ENCODE measurements at regions not wholly inside any gene's neighbourhood (a gene's known extent, or its start where the extent isn't known, plus 50 kb on each side); places are given as distances from the start of the nearest gene placed in this dataset.

DNA sequence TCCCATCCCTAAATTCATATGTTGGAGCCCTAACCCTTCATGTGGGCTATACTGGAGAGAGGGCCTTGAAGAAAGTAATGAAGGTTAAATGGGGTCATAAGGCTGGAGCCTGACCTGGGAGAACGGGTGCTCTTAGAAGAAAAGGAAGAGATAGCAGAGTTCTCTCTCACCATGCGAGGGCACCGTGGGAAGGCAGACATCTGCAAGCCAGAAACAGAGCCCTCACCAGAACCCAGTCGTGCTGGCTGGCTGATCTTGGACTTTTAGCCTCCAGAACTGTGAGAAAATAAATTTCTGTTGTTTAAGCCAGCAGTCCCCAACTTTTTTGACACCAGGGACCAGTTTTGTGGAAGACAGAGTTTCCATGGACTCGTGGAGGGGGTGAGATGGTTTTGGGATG, 149.3 kb downstream of the ATP23 start:
- TF ChIP-seq, protein P1, sequence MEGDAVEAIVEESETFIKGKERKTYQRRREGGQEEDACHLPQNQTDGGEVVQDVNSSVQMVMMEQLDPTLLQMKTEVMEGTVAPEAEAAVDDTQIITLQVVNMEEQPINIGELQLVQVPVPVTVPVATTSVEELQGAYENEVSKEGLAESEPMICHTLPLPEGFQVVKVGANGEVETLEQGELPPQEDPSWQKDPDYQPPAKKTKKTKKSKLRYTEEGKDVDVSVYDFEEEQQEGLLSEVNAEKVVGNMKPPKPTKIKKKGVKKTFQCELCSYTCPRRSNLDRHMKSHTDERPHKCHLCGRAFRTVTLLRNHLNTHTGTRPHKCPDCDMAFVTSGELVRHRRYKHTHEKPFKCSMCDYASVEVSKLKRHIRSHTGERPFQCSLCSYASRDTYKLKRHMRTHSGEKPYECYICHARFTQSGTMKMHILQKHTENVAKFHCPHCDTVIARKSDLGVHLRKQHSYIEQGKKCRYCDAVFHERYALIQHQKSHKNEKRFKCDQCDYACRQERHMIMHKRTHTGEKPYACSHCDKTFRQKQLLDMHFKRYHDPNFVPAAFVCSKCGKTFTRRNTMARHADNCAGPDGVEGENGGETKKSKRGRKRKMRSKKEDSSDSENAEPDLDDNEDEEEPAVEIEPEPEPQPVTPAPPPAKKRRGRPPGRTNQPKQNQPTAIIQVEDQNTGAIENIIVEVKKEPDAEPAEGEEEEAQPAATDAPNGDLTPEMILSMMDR (IDR thresholded peaks at IDR 0.05): no peak
- TF ChIP-seq EZH2 (IDR thresholded peaks at IDR 0.05; ENCODE audit: borderline replicate concordance, insufficient read depth, low read depth, low read length, poor library complexity, severe bottlenecking): no peak

All from B cell (primary cell).